H1 (cell line): ENCODE measurements at regions not wholly inside any gene's neighbourhood (a gene's known extent, or its start where the extent isn't known, plus 50 kb on each side); places are given as distances from the start of the nearest gene placed in this dataset.

Source experiments
- CTCF ChIA-PET: fragments of 300-600 bp; sonication (Branson Sonifier 250); formaldehyde crosslinking; loops from one replicate; lab custom pipeline; 2021; ENCODE audit not compliant: partially characterized antibody; lab: Charles Lee
- POLR2A ChIA-PET: fragments of 300-600 bp; sonication (Branson Sonifier 250); formaldehyde crosslinking; loops from one replicate; lab custom pipeline; 2021; ENCODE audit warnings: inconsistent platforms; ENCODE audit not compliant: partially characterized antibody; lab: Charles Lee
- DNase-seq, 2 experiments: peaks; one replicate each; pipeline versions ENCODE4 v3.0.0 to v3.0.0-alpha.2; 2010 to 2022; ENCODE audit warnings: low spot score in 2 of 2, low read depth in 1 of 2, mixed read lengths in 1 of 2
- FAIRE-seq: peaks from 2 replicates; lab custom pipeline; 2011; peaks lifted over from hg19 to GRCh38; lab: Jason Lieb, UNC
- H2AFZ ChIP-seq: 2 replicates; pipeline ENCODE4 v1.8.1; 2012; ENCODE audit warnings: low read length, inconsistent platforms
- H2AK5ac ChIP-seq: 2 replicates; pipeline ENCODE4 v1.6.1; 2013; ENCODE audit warnings: low read depth, low read length
- H2BK120ac ChIP-seq: replicated peaks from 2 replicates; pipeline ENCODE3; 2013; ENCODE audit warnings: low read depth, low read length, inconsistent platforms
- H2BK12ac ChIP-seq: 2 replicates; pipeline ENCODE4 v1.6.1; 2013; ENCODE audit warnings: low read depth, low read length
- H2BK15ac ChIP-seq: 2 replicates; pipeline ENCODE4 v1.6.1; 2013; ENCODE audit warnings: low read length
- H2BK20ac ChIP-seq: 2 replicates; pipeline ENCODE4 v1.6.1; 2013; ENCODE audit warnings: low read length
- H2BK5ac ChIP-seq: 2 replicates; pipeline ENCODE4 v1.6.1; 2013; ENCODE audit warnings: low read depth, low read length
- H3K14ac ChIP-seq: 2 replicates; pipeline ENCODE4 v1.6.1; 2013; ENCODE audit warnings: inconsistent platforms; ENCODE audit not compliant: insufficient read length
- H3K18ac ChIP-seq: 2 replicates; pipeline ENCODE4 v1.6.1; 2013; ENCODE audit warnings: low read length; ENCODE audit errors: extremely low read depth
- H3K23ac ChIP-seq: 2 replicates; pipeline ENCODE4 v1.6.1; 2013; ENCODE audit warnings: inconsistent platforms; ENCODE audit not compliant: insufficient read length
- H3K23me2 ChIP-seq: 2 replicates; pipeline ENCODE4 v1.6.1; 2013; ENCODE audit warnings: low read depth, low read length
- H3K27ac ChIP-seq: 2 replicates; pipeline ENCODE4 v1.6.1; 2011; ENCODE audit warnings: low read depth, low read length, inconsistent platforms
- H3K27me3 ChIP-seq, 4 experiments: replicated peaks in 1 of 4; 1 replicate in 1 of 4; 2 replicates in 3 of 4; pipeline versions ENCODE4 v1.6.1 to v1.8.1; 2011 to 2013; ENCODE audit warnings: low read length in 3 of 4, mild to moderate bottlenecking in 3 of 4, inconsistent platforms in 2 of 4, mixed read lengths in 2 of 4, moderate library complexity in 1 of 4; ENCODE audit not compliant: control insufficient read depth in 3 of 4, insufficient read depth in 3 of 4; ENCODE audit errors: extremely low read depth in 1 of 4
- H3K36me3 ChIP-seq, 4 experiments: 2 replicates each; pipeline versions ENCODE4 v1.6.1 to v1.8.1; 2011 to 2013; ENCODE audit warnings: mild to moderate bottlenecking in 4 of 4, low read length in 3 of 4, moderate library complexity in 2 of 4, control low read depth in 1 of 4, inconsistent platforms in 1 of 4; ENCODE audit not compliant: insufficient read depth in 4 of 4, control insufficient read depth in 2 of 4
- H3K4ac ChIP-seq: replicated peaks from 2 replicates; pipeline ENCODE3; 2013; ENCODE audit warnings: low read length, low read depth, mixed read lengths, inconsistent platforms; ENCODE audit not compliant: insufficient read length
- H3K4me1 ChIP-seq, 4 experiments: replicated peaks in 1 of 4; 1 replicate in 1 of 4; 2 replicates in 3 of 4; pipeline versions ENCODE4 v1.6.1 to v1.8.1; 2011 to 2013; ENCODE audit warnings: low read length in 3 of 4, inconsistent platforms in 2 of 4, mixed read lengths in 1 of 4; ENCODE audit not compliant: insufficient read depth in 4 of 4, control insufficient read depth in 3 of 4
- H3K4me2 ChIP-seq, 2 experiments: 2 replicates each; pipeline versions ENCODE4 v1.6.1 to v1.8.1; 2011 to 2013; ENCODE audit warnings: low read depth in 2 of 2, low read length in 2 of 2, control low read depth in 1 of 2, inconsistent platforms in 1 of 2, mild to moderate bottlenecking in 1 of 2; ENCODE audit not compliant: insufficient read depth in 1 of 2
- H3K4me3 ChIP-seq, 4 experiments: fragments of 200-600, 300-600 bp in 1 of 4; sonication (generic), shearing (Covaris generic), sonication (Bioruptor Twin) in 1 of 4; 2 replicates each; pipeline versions ENCODE4 v1.5.1 to v1.8.1; 2011 to 2016; ENCODE audit warnings: low read length in 4 of 4, low read depth in 3 of 4, control low read depth in 2 of 4, inconsistent platforms in 2 of 4, mild to moderate bottlenecking in 2 of 4, mixed read lengths in 1 of 4, moderate library complexity in 1 of 4; ENCODE audit not compliant: insufficient read depth in 2 of 4; ENCODE audit errors: extremely low read depth in 1 of 4
- H3K56ac ChIP-seq: replicated peaks from 2 replicates; pipeline ENCODE3; 2013; ENCODE audit warnings: low read depth, mild to moderate bottlenecking, mixed read lengths, low read length, inconsistent platforms; ENCODE audit not compliant: insufficient read length
- H3K79me1 ChIP-seq: 2 replicates; pipeline ENCODE4 v1.6.1; 2013; ENCODE audit warnings: low read depth, low read length, control low read depth
- H3K79me2 ChIP-seq, 2 experiments: 2 replicates each; pipeline versions ENCODE4 v1.6.1 to v1.8.1; 2012 to 2013; ENCODE audit warnings: low read length in 2 of 2, mild to moderate bottlenecking in 2 of 2, inconsistent platforms in 1 of 2; ENCODE audit not compliant: insufficient read depth in 2 of 2, control insufficient read depth in 1 of 2
- H3K9ac ChIP-seq, 4 experiments: replicated peaks in 1 of 4; 1 replicate in 1 of 4; 2 replicates in 3 of 4; pipeline versions ENCODE4 v1.6.1 to v1.8.1; 2011 to 2013; ENCODE audit warnings: low read depth in 3 of 4, low read length in 3 of 4, control low read depth in 2 of 4, mild to moderate bottlenecking in 2 of 4, moderate library complexity in 2 of 4, inconsistent platforms in 1 of 4; ENCODE audit errors: extremely low read depth in 1 of 4
- H3K9me3 ChIP-seq, 2 experiments: 2 replicates each; pipeline versions ENCODE4 v1.6.1 to v1.8.1; 2012 to 2013; ENCODE audit warnings: mild to moderate bottlenecking in 2 of 2, moderate library complexity in 2 of 2, control low read depth in 1 of 2, inconsistent platforms in 1 of 2, low read depth in 1 of 2, low read length in 1 of 2, mixed read lengths in 1 of 2; ENCODE audit not compliant: insufficient read depth in 2 of 2
- H4K20me1 ChIP-seq, 2 experiments: replicated peaks in 1 of 2; 2 replicates each; pipeline versions ENCODE3 to v1.8.1; 2011 to 2013; ENCODE audit warnings: inconsistent platforms in 2 of 2, low read length in 2 of 2, mild to moderate bottlenecking in 1 of 2; ENCODE audit not compliant: insufficient read depth in 2 of 2, control insufficient read depth in 1 of 2
- H4K5ac ChIP-seq: 2 replicates; pipeline ENCODE4 v1.6.1; 2013; ENCODE audit warnings: low read length, low read depth, mixed read lengths, inconsistent platforms; ENCODE audit not compliant: insufficient read length
- H4K8ac ChIP-seq: 2 replicates; pipeline ENCODE4 v1.8.0; 2013; ENCODE audit warnings: mild to moderate bottlenecking, moderate library complexity, low read length, inconsistent platforms; ENCODE audit not compliant: insufficient read depth; ENCODE audit errors: extremely low read depth
- H4K91ac ChIP-seq: replicated peaks from 2 replicates; pipeline ENCODE3; 2013; ENCODE audit warnings: low read length, mixed read lengths, inconsistent platforms; ENCODE audit not compliant: insufficient read length
- PHF8 ChIP-seq: fragments of 200-600 bp; sonication (generic); conservative IDR thresholded peaks from 2 replicates; pipeline ENCODE4 v1.7.1; 2012; ENCODE audit warnings: low read depth, mild to moderate bottlenecking, inconsistent platforms, low read length, moderate library complexity
- TF ChIP-seq, protein P1 (sequence below): fragments of 300-600 bp; sonication (generic); IDR thresholded peaks from 2 replicates; pipeline ENCODE4 v1.7.1; 2012; ENCODE audit warnings: low read length, moderate library complexity, mild to moderate bottlenecking, inconsistent platforms; ENCODE audit not compliant: insufficient replicate concordance

GRCh38 chr4:137949746-137950145, 292.4 kb downstream of the SLC7A11 start:
- FAIRE-seq, result no peak
- CTCF ChIA-PET, result interaction anchor here (1.1 kb wide), 1 partner anchor 141 kb away, joined by 3 read pairs; no protein-coding TSS in a partner anchor
- TF ChIP-seq, protein P1, sequence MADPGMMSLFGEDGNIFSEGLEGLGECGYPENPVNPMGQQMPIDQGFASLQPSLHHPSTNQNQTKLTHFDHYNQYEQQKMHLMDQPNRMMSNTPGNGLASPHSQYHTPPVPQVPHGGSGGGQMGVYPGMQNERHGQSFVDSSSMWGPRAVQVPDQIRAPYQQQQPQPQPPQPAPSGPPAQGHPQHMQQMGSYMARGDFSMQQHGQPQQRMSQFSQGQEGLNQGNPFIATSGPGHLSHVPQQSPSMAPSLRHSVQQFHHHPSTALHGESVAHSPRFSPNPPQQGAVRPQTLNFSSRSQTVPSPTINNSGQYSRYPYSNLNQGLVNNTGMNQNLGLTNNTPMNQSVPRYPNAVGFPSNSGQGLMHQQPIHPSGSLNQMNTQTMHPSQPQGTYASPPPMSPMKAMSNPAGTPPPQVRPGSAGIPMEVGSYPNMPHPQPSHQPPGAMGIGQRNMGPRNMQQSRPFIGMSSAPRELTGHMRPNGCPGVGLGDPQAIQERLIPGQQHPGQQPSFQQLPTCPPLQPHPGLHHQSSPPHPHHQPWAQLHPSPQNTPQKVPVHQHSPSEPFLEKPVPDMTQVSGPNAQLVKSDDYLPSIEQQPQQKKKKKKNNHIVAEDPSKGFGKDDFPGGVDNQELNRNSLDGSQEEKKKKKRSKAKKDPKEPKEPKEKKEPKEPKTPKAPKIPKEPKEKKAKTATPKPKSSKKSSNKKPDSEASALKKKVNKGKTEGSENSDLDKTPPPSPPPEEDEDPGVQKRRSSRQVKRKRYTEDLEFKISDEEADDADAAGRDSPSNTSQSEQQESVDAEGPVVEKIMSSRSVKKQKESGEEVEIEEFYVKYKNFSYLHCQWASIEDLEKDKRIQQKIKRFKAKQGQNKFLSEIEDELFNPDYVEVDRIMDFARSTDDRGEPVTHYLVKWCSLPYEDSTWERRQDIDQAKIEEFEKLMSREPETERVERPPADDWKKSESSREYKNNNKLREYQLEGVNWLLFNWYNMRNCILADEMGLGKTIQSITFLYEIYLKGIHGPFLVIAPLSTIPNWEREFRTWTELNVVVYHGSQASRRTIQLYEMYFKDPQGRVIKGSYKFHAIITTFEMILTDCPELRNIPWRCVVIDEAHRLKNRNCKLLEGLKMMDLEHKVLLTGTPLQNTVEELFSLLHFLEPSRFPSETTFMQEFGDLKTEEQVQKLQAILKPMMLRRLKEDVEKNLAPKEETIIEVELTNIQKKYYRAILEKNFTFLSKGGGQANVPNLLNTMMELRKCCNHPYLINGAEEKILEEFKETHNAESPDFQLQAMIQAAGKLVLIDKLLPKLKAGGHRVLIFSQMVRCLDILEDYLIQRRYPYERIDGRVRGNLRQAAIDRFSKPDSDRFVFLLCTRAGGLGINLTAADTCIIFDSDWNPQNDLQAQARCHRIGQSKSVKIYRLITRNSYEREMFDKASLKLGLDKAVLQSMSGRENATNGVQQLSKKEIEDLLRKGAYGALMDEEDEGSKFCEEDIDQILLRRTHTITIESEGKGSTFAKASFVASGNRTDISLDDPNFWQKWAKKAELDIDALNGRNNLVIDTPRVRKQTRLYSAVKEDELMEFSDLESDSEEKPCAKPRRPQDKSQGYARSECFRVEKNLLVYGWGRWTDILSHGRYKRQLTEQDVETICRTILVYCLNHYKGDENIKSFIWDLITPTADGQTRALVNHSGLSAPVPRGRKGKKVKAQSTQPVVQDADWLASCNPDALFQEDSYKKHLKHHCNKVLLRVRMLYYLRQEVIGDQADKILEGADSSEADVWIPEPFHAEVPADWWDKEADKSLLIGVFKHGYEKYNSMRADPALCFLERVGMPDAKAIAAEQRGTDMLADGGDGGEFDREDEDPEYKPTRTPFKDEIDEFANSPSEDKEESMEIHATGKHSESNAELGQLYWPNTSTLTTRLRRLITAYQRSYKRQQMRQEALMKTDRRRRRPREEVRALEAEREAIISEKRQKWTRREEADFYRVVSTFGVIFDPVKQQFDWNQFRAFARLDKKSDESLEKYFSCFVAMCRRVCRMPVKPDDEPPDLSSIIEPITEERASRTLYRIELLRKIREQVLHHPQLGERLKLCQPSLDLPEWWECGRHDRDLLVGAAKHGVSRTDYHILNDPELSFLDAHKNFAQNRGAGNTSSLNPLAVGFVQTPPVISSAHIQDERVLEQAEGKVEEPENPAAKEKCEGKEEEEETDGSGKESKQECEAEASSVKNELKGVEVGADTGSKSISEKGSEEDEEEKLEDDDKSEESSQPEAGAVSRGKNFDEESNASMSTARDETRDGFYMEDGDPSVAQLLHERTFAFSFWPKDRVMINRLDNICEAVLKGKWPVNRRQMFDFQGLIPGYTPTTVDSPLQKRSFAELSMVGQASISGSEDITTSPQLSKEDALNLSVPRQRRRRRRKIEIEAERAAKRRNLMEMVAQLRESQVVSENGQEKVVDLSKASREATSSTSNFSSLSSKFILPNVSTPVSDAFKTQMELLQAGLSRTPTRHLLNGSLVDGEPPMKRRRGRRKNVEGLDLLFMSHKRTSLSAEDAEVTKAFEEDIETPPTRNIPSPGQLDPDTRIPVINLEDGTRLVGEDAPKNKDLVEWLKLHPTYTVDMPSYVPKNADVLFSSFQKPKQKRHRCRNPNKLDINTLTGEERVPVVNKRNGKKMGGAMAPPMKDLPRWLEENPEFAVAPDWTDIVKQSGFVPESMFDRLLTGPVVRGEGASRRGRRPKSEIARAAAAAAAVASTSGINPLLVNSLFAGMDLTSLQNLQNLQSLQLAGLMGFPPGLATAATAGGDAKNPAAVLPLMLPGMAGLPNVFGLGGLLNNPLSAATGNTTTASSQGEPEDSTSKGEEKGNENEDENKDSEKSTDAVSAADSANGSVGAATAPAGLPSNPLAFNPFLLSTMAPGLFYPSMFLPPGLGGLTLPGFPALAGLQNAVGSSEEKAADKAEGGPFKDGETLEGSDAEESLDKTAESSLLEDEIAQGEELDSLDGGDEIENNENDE, result no peak
- no peak for TF ChIP-seq PHF8

More at GRCh38 chr4:137949746-137950145, 292.4 kb downstream of the SLC7A11 start:
- H2BK5ac ChIP-seq, result no peak overlapping the region
- no peak overlapping the region for H3K56ac ChIP-seq
- no peak overlapping the region for H4K5ac ChIP-seq
- H2BK12ac ChIP-seq, result no peak overlapping the region
- H4K20me1 ChIP-seq, result no peaks in the 10 kb centered on the region
- H2BK20ac ChIP-seq, result no peak overlapping the region
- no peaks in the 10 kb centered on the region for H3K27me3 ChIP-seq
- no peak overlapping the region for H3K9ac ChIP-seq
- H3K4me1 ChIP-seq, result no peaks in the 10 kb centered on the region
- no peaks in the 10 kb centered on the region for H3K79me1 ChIP-seq
- H3K23ac ChIP-seq, result no peak overlapping the region
- no peak overlapping the region for H2AK5ac ChIP-seq
- H3K4ac ChIP-seq, result no peak overlapping the region
- H2BK15ac ChIP-seq, result no peak overlapping the region
- POLR2A ChIA-PET, result no interaction called here
- H2AFZ ChIP-seq, result no peak overlapping the region
- no peaks in the 10 kb centered on the region for H3K36me3 ChIP-seq
- H3K23me2 ChIP-seq, result no peaks in the 10 kb centered on the region
- H3K79me2 ChIP-seq, result no peaks in the 10 kb centered on the region
- no peak overlapping the region for H3K4me3 ChIP-seq
- no peak overlapping the region for H2BK120ac ChIP-seq
- H3K27ac ChIP-seq, result no peak overlapping the region
- H4K8ac ChIP-seq, result no peak overlapping the region
- no peak overlapping the region for H4K91ac ChIP-seq
- H3K9me3 ChIP-seq, result no peaks in the 10 kb centered on the region
- DNase-seq, result no peak
- H3K4me2 ChIP-seq, result no peak overlapping the region
- H3K14ac ChIP-seq, result no peak overlapping the region
- H3K18ac ChIP-seq, result no peak overlapping the region
